ENCODE measurements at regions not wholly inside any gene's neighbourhood (a gene's known extent, or its start where the extent isn't known, plus 50 kb on each side); places are given as distances from the start of the nearest gene placed in this dataset.

GRCh38 chr2:65630643-65631042, 198.2 kb upstream of the SPRED2 start:
- H3K4me3 ChIP-seq (ENCODE audit: low read depth, low read length) = no peak overlapping the region
- DNase-seq (ENCODE audit: low read depth) = peak; percentile 78
- TF ChIP-seq POLR2A (IDR thresholded peaks at IDR 0.05; ENCODE audit: extremely low read depth, insufficient read length) (no peak), MYC (IDR thresholded peaks at IDR 0.05; ENCODE audit: low read depth, low read length) (no peak), MAX (IDR thresholded peaks at IDR 0.05; ENCODE audit: low read depth, low read length) (no peak), CTCF (IDR thresholded peaks at IDR 0.05; ENCODE audit: low read depth, low read length) (no peak)

- DNase-seq (ENCODE audit: low read depth) = no peak
- TF ChIP-seq MAX (IDR thresholded peaks at IDR 0.05; ENCODE audit: low read depth, low read length) (no peak), POLR2A (IDR thresholded peaks at IDR 0.05; ENCODE audit: extremely low read depth, insufficient read length) (no peak), MYC (IDR thresholded peaks at IDR 0.05; ENCODE audit: low read depth, low read length) (no peak), CTCF (IDR thresholded peaks at IDR 0.05; ENCODE audit: low read depth, low read length) (no peak)
- no peak overlapping the region for H3K4me3 ChIP-seq (ENCODE audit: low read depth, low read length)
Observed at GRCh38 chr2:65628156-65628555, 195.8 kb upstream of the SPRED2 start.

- no peak for TF ChIP-seq POLR2A (IDR thresholded peaks at IDR 0.05; ENCODE audit: extremely low read depth, insufficient read length)
- no peak for TF ChIP-seq MAX (IDR thresholded peaks at IDR 0.05; ENCODE audit: low read depth, low read length)
- TF ChIP-seq CTCF (IDR thresholded peaks at IDR 0.05; ENCODE audit: low read depth, low read length) = no peak
- DNase-seq (ENCODE audit: low read depth) = no peak
- no peak overlapping the region for H3K4me3 ChIP-seq (ENCODE audit: low read depth, low read length)
Observed at GRCh38 chr2:65626831-65627230, 194.4 kb upstream of the SPRED2 start.

- TF ChIP-seq MYC (IDR thresholded peaks at IDR 0.05; ENCODE audit: low read depth, low read length) (no peak), MAX (IDR thresholded peaks at IDR 0.05; ENCODE audit: low read depth, low read length) (no peak), CTCF (IDR thresholded peaks at IDR 0.05; ENCODE audit: low read depth, low read length) (no peak), POLR2A (IDR thresholded peaks at IDR 0.05; ENCODE audit: extremely low read depth, insufficient read length) (no peak)
- H3K4me3 ChIP-seq (ENCODE audit: low read depth, low read length) = no peak overlapping the region
- DNase-seq (ENCODE audit: low read depth) = no peak
Observed at GRCh38 chr2:65625982-65626381, 193.6 kb upstream of the SPRED2 start.

GRCh38 chr2:65622951-65623535, 190.6 kb upstream of the SPRED2 start:
- no peak for DNase-seq (ENCODE audit: low read depth)
- TF ChIP-seq CTCF (IDR thresholded peaks at IDR 0.05; ENCODE audit: low read depth, low read length) (no peak), MYC (IDR thresholded peaks at IDR 0.05; ENCODE audit: low read depth, low read length) (no peak), POLR2A (IDR thresholded peaks at IDR 0.05; ENCODE audit: extremely low read depth, insufficient read length) (no peak), MAX (IDR thresholded peaks at IDR 0.05; ENCODE audit: low read depth, low read length) (no peak)

More at GRCh38 chr2:65622951-65623535, 190.6 kb upstream of the SPRED2 start:
- no peak overlapping the region for H3K4me3 ChIP-seq (ENCODE audit: low read depth, low read length)

Measured in NB4 (cell line).